ENCODE measurements at regions not wholly inside any gene's neighbourhood (a gene's known extent, or its start where the extent isn't known, plus 50 kb on each side); places are given as distances from the start of the nearest gene placed in this dataset.

DNA sequence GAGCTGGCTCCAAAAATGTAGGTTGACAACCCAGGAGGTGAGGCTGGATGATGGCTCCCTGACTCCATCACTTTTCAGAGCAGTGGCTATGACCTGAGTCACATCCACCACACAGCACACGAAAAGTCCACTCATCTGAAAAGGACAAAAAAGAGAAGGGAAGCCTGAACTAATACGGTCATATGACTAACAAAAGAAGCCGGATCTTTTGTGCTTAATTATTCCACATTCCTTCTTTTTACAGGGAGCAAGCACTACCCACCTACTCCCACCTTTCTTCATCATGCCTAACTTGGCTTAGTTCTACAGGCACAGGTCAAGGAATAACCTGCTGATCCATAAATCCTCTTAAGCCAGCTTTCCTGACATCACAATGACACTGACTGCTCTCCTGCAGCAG is 601.3 kb upstream of the MIR17HG start:
- Histone ChIP-seq H4K8ac (ENCODE audit: low read depth, low read length) (no peak overlapping the region), H3K27me3 (ENCODE audit: insufficient read depth, low read length) (no peaks in the 10 kb centered on the region), H3K14ac (ENCODE audit: low read length) (no peak overlapping the region), H3K23ac (ENCODE audit: low read length) (no peak overlapping the region), H3K4me3 (ENCODE audit: low read depth, low read length) (no peak overlapping the region), H3K79me2 (ENCODE audit: control insufficient read depth, insufficient read depth, low read length, poor library complexity) (no peaks in the 10 kb centered on the region), H3K4me1 (ENCODE audit: control insufficient read depth in 1 of 2, insufficient read depth in 2 of 2, low read length in 2 of 2) (no peaks in the 10 kb centered on the region), H4K91ac (ENCODE audit: low read depth, low read length) (no peak overlapping the region), H3K4ac (ENCODE audit: low read depth, low read length) (no peak overlapping the region), H3K79me1 (ENCODE audit: low read length) (no peaks in the 10 kb centered on the region), H3K9ac (ENCODE audit: low read length) (no peak overlapping the region), H3K4me2 (ENCODE audit: low read length) (no peak overlapping the region), H4K12ac (ENCODE audit: low read depth, low read length) (no peak overlapping the region), H2BK12ac (ENCODE audit: low read length) (no peak overlapping the region), H3K18ac (ENCODE audit: low read length) (no peak overlapping the region), H2AFZ (ENCODE audit: insufficient read depth, low read length, poor library complexity) (no peak overlapping the region), H2AK5ac (ENCODE audit: low read length) (no peak overlapping the region), H3K9me3 (ENCODE audit: insufficient read depth, low read depth, low read length) (no peaks in the 10 kb centered on the region), H3K36me3 (ENCODE audit: control insufficient read depth in 1 of 2, insufficient read depth in 2 of 2, low read length in 2 of 2) (no peaks in the 10 kb centered on the region), H2BK120ac (ENCODE audit: insufficient read depth, low read length, poor library complexity) (no peak overlapping the region), H2BK5ac (ENCODE audit: low read depth, low read length, poor library complexity) (no peak overlapping the region), H3K27ac (ENCODE audit: low read depth, low read length) (no peak overlapping the region)
- no CpG with 5 or more reads among the region's 3 CpGs for WGBS (ENCODE audit: extremely low coverage, insufficient coverage, insufficient read length)
- no peak for DNase-seq

DNA sequence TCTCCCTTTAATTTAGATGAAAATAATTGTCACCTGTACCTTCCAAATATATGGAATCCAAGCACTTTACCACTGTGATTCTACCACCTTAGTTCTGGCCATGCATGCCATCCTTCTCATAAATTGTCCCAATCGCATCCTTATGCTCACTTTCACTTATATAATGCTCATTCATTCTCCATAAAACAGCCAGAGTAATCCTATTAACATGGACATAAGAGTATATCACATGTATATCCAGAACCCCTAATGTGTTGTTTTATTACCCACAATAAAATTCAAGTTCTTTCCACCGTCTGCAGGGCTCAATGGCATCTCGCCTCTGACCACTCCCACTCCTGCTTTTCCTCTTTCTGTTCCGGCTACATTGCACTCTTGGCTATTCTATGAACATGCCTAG is 597.5 kb upstream of the MIR17HG start:
- no CpG with 5 or more reads among the region's 4 CpGs for WGBS (ENCODE audit: extremely low coverage, insufficient coverage, insufficient read length)
- Histone ChIP-seq H3K14ac (ENCODE audit: low read length) (no peak overlapping the region), H3K36me3 (ENCODE audit: control insufficient read depth in 1 of 2, insufficient read depth in 2 of 2, low read length in 2 of 2) (no peaks in the 10 kb centered on the region), H2AK5ac (ENCODE audit: low read length) (no peak overlapping the region), H2BK5ac (ENCODE audit: low read depth, low read length, poor library complexity) (no peak overlapping the region), H3K4ac (ENCODE audit: low read depth, low read length) (no peak overlapping the region), H3K4me3 (ENCODE audit: low read depth, low read length) (no peak overlapping the region), H3K4me1 (ENCODE audit: control insufficient read depth in 1 of 2, insufficient read depth in 2 of 2, low read length in 2 of 2) (no peaks in the 10 kb centered on the region), H4K8ac (ENCODE audit: low read depth, low read length) (no peak overlapping the region), H3K79me2 (ENCODE audit: control insufficient read depth, insufficient read depth, low read length, poor library complexity) (no peaks in the 10 kb centered on the region), H2AFZ (ENCODE audit: insufficient read depth, low read length, poor library complexity) (no peak overlapping the region), H3K27ac (ENCODE audit: low read depth, low read length) (no peak overlapping the region), H3K27me3 (ENCODE audit: insufficient read depth, low read length) (no peaks in the 10 kb centered on the region), H4K12ac (ENCODE audit: low read depth, low read length) (no peak overlapping the region), H3K4me2 (ENCODE audit: low read length) (no peak overlapping the region), H3K9me3 (ENCODE audit: insufficient read depth, low read depth, low read length) (no peaks in the 10 kb centered on the region), H3K23ac (ENCODE audit: low read length) (no peak overlapping the region), H2BK120ac (ENCODE audit: insufficient read depth, low read length, poor library complexity) (no peak overlapping the region), H3K9ac (ENCODE audit: low read length) (no peak overlapping the region), H3K79me1 (ENCODE audit: low read length) (no peaks in the 10 kb centered on the region), H3K18ac (ENCODE audit: low read length) (no peak overlapping the region), H2BK12ac (ENCODE audit: low read length) (no peak overlapping the region), H4K91ac (ENCODE audit: low read depth, low read length) (no peak overlapping the region)
- no peak for DNase-seq

DNA sequence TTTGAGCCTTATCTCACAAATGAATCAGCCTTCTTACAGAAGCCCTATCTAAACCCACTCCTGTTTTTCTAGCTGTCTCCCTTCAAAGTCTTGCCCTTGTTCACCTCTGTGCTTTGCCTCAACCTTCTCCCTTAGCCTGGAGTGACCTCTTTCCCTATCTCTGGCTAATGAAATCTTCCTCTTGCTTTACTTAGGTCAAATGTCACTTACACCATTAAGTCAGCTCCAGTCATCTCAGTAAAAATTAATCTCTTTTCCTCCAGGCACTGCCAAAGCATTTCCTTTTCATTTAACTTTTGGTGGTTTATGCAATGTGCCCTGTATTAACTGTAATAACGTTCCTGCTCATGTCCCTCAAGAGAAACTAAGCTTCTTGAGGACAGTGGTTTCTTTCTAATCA is 596.5 kb upstream of the MIR17HG start:
- no CpG with 5 or more reads among the region's 1 CpG for WGBS (ENCODE audit: extremely low coverage, insufficient coverage, insufficient read length)
- Histone ChIP-seq H2BK120ac (ENCODE audit: insufficient read depth, low read length, poor library complexity) (no peak overlapping the region), H3K27ac (ENCODE audit: low read depth, low read length) (no peak overlapping the region), H3K4ac (ENCODE audit: low read depth, low read length) (no peak overlapping the region), H3K4me1 (ENCODE audit: control insufficient read depth in 1 of 2, insufficient read depth in 2 of 2, low read length in 2 of 2) (no peaks in the 10 kb centered on the region), H4K8ac (ENCODE audit: low read depth, low read length) (no peak overlapping the region), H3K79me2 (ENCODE audit: control insufficient read depth, insufficient read depth, low read length, poor library complexity) (no peaks in the 10 kb centered on the region), H3K9ac (ENCODE audit: low read length) (no peak overlapping the region), H3K23ac (ENCODE audit: low read length) (no peak overlapping the region), H3K4me2 (ENCODE audit: low read length) (no peak overlapping the region), H3K36me3 (ENCODE audit: control insufficient read depth in 1 of 2, insufficient read depth in 2 of 2, low read length in 2 of 2) (no peaks in the 10 kb centered on the region), H3K14ac (ENCODE audit: low read length) (no peak overlapping the region), H4K12ac (ENCODE audit: low read depth, low read length) (no peak overlapping the region), H2BK5ac (ENCODE audit: low read depth, low read length, poor library complexity) (no peak overlapping the region), H3K79me1 (ENCODE audit: low read length) (no peaks in the 10 kb centered on the region), H3K4me3 (ENCODE audit: low read depth, low read length) (no peak overlapping the region), H3K18ac (ENCODE audit: low read length) (no peak overlapping the region), H2AFZ (ENCODE audit: insufficient read depth, low read length, poor library complexity) (no peak overlapping the region), H2AK5ac (ENCODE audit: low read length) (no peak overlapping the region), H2BK12ac (ENCODE audit: low read length) (no peak overlapping the region), H3K9me3 (ENCODE audit: insufficient read depth, low read depth, low read length) (no peaks in the 10 kb centered on the region), H4K91ac (ENCODE audit: low read depth, low read length) (no peak overlapping the region), H3K27me3 (ENCODE audit: insufficient read depth, low read length) (no peaks in the 10 kb centered on the region)
- DNase-seq: no peak

DNA sequence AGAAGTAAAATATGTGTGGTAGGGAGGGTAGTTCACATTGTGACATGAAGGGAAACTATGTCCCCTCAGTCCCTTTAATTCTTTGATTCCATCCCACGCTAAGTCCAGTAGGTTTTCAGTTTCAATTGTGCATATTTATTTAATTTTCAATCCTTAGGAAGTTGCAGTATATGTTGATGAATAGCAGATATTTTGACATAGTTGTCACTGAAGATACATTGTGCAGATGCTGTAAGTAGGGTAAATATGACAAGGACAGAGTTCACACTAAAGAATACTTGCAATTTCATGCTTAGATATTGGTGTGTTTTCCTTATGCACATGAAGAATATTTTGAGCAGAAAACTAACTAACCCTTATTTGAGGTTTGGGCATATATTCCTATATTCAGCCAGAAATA is 595.4 kb upstream of the MIR17HG start:
- WGBS (ENCODE audit: extremely low coverage, insufficient coverage, insufficient read length): no CpG with 5 or more reads among the region's 1 CpG
- Histone ChIP-seq H4K91ac (ENCODE audit: low read depth, low read length) (no peak overlapping the region), H4K12ac (ENCODE audit: low read depth, low read length) (no peak overlapping the region)

More for the DNA sequence above, 595.4 kb upstream of the MIR17HG start:
- Histone ChIP-seq H3K14ac (ENCODE audit: low read length) (no peak overlapping the region), H3K4ac (ENCODE audit: low read depth, low read length) (no peak overlapping the region), H3K27me3 (ENCODE audit: insufficient read depth, low read length) (no peaks in the 10 kb centered on the region), H4K8ac (ENCODE audit: low read depth, low read length) (no peak overlapping the region), H3K4me1 (ENCODE audit: control insufficient read depth in 1 of 2, insufficient read depth in 2 of 2, low read length in 2 of 2) (no peaks in the 10 kb centered on the region), H3K27ac (ENCODE audit: low read depth, low read length) (no peak overlapping the region), H3K9me3 (ENCODE audit: insufficient read depth, low read depth, low read length) (no peaks in the 10 kb centered on the region), H3K79me2 (ENCODE audit: control insufficient read depth, insufficient read depth, low read length, poor library complexity) (no peaks in the 10 kb centered on the region), H3K23ac (ENCODE audit: low read length) (no peak overlapping the region), H3K79me1 (ENCODE audit: low read length) (no peaks in the 10 kb centered on the region), H2BK5ac (ENCODE audit: low read depth, low read length, poor library complexity) (no peak overlapping the region), H3K4me3 (ENCODE audit: low read depth, low read length) (no peak overlapping the region), H2BK12ac (ENCODE audit: low read length) (no peak overlapping the region), H3K4me2 (ENCODE audit: low read length) (no peak overlapping the region), H2BK120ac (ENCODE audit: insufficient read depth, low read length, poor library complexity) (no peak overlapping the region), H2AK5ac (ENCODE audit: low read length) (no peak overlapping the region), H3K36me3 (ENCODE audit: control insufficient read depth in 1 of 2, insufficient read depth in 2 of 2, low read length in 2 of 2) (no peaks in the 10 kb centered on the region), H2AFZ (ENCODE audit: insufficient read depth, low read length, poor library complexity) (no peak overlapping the region), H3K9ac (ENCODE audit: low read length) (no peak overlapping the region), H3K18ac (ENCODE audit: low read length) (no peak overlapping the region)
- no peak for DNase-seq

All from trophoblast cell (in vitro differentiated cells and primary cell).